GM19452 (cell line): ENCODE measurements at regions not wholly inside any gene's neighbourhood (a gene's known extent, or its start where the extent isn't known, plus 50 kb on each side); places are given as distances from the start of the nearest gene placed in this dataset.
A peak's percentile ranks its signal among the peaks of the same experiment; 100 is the strongest.

Experiments
- ATAC-seq: cut with Tn5 transposase; IDR thresholded peaks from one replicate; pipeline ENCODE4 v1.9.1; 2021; ENCODE audit not compliant: unreplicated experiment

GRCh38 chr2:41896186-41896846 lies 151.5 kb upstream of the PKDCC start:
- peak; percentile 90 for ATAC-seq

- ATAC-seq = no peak
These were observed 148.6 kb upstream of the PKDCC start for GRCh38 chr2:41899189-41899588.

- no peak for ATAC-seq
These were observed 147.7 kb upstream of the PKDCC start for GRCh38 chr2:41900101-41900577.

DNA sequence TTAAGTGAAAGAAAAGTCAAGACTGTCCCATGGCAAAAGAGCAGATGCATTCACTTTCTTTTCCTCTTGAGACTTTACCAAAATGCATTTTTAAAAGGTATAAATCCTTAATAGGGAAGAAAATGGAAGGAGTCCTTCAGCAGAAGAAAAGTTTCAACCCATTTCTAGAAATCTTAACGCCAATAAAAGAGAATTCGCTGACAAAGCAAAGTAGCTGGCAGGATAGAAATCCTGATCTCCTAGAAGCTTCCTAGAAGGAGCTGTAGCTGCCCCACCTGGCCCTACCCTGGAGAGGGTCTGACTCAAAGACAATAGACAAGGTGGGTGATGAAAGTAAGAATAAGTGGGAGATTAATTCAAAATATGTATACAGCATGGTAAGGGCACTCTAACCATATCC lies 144.9 kb upstream of the PKDCC start:
- no peak for ATAC-seq

DNA sequence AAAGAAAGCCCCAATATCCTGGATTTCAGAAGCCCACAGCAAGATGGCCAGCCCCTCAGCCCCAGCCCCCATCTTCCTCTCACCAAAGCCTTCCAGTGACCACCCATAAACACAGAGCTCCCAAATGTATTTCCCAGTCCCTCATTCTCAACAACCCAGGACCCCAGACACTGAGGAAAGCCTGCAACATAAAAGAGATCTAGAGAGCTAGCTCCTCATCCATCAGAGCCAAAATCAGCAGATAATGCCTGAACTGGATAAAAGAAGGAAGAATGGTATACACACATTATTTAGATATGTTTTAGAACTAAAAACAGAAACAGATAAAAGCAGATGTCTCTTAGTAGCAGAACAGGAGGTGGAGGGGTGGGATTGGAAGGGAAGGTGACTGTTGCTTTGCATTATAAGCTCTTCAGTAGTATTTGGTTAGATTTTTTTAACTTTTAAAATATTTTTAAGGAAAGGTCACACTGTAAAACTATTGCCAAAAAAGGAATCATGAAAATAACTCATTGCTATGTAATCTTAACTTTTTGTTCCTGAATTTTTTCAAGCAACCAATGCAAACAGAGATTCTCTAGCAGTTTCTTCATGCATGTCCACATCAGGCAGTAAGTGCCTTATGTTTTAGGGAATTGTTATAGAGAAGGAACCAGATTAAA lies 144.2 kb upstream of the PKDCC start:
- ATAC-seq = no peak

GRCh38 chr2:41904459-41904858 lies 143.4 kb upstream of the PKDCC start:
- no peak for ATAC-seq

DNA sequence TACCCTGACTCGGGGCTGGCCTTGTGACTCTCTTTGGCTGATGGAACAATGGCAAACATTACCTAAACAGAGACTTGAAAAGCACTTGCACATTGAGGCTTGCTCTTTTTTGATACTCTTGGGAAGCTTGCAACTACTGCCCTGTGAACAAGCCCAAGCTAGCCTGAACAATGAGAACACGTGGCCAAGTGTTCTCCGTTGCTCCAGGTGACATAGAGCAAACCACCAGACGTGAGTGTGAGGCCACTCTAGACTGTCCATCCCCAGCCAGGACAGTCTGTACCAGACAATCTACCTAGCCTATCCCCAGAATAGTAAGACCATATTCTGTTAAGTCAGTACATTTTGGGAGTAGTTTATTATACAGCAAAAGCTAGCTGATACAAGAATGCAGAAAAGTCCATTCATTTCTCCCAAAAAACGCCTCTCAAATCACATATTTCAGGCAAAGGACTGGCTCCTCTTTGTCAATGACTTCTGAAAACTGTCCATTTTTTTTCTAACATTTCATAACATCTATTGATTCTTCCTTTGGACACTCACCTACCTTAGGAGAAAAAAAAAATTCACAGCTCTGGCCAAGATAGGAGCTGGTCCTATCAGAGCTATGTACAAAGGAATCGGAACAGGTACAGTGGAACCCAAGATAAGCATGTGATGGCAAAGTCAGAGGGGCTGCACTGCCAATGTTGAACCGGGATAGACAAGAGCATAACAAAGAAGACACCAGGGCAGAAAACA lies 142.1 kb upstream of the PKDCC start:
- ATAC-seq = no peak

GRCh38 chr2:41906338-41906725 lies 141.5 kb upstream of the PKDCC start:
- ATAC-seq = no peak

- no peak for ATAC-seq
These were observed 140.7 kb upstream of the PKDCC start for GRCh38 chr2:41907141-41907540.

DNA sequence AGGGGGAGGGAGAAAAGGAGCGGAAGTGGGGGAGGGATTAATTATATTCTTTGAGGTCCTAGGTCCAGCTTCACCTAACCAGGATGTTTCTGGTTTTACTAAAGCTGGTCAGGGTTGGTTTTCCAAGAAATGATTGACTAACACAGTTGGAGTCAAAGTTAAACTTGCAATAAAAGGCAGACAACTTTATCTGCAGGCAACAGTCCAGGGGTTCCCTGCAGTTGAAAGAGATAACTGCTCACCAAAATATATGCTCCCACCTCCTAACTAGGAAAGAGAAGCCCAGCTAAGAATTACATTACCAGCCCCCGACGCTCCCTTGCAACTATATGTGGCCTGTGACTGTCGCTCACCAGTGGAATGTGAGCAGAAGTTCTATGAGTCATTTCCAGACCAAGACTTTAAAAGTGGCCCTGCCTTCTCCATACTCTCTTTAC lies 140.0 kb upstream of the PKDCC start:
- ATAC-seq = no peak

DNA sequence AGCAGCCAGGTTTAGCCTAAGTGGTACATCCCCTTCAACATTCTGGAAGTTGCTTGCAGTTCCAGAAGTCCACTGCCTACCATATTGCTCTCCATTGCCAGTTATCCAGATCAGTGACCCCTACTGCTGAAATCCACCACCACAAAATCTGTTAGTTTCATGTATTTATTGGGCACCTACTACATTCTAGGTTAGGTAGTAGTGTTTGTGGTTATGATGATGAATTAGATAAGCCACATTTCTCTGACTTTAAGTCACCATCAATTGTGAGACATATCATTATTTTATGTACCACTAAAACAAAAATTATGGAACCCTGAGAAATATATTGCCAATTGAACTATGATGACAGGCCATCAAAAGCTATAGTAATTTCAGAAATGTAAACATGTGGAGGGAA lies 139.5 kb upstream of the PKDCC start:
- ATAC-seq = no peak

DNA sequence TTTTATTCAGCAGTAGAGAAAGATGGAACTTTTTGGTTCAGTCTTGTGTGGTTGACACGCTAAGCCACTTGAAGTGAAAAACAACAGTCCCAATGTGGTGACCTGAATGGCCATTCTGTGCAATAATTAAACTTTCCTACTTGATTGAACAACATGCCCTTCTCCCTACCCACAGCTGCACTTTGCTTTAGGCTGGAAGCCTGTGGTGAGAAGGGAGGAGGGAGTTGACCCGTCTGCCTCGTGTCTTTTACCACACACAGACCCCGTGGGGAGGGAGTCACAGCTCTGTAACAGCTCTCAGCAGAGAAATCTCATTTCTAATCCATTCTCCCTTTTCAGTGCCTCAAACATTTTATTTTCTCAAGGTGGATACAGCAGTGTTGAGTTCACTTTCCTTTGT lies 138.2 kb upstream of the PKDCC start:
- no peak for ATAC-seq

DNA sequence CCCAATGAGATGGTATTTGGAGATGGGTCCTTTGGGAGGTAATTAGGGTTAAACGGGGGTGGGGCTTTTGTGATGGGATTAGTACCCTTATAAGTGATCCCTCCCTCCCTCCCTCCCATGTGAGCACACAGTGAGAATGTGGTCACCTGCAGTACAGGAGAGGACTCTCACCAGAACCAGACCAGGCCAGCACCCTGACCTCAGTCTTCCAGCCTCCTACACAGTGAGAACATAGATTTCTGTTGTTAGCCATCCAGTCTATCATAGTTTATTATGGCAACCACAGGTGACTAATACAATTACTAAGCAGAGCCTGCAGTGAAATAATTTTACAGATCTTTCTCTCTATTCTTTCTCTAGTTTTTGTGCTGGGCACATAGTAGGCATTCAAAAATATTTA lies 137.7 kb upstream of the PKDCC start:
- no peak for ATAC-seq

- no peak for ATAC-seq
These were observed 136.8 kb upstream of the PKDCC start for GRCh38 chr2:41911033-41911432.

DNA sequence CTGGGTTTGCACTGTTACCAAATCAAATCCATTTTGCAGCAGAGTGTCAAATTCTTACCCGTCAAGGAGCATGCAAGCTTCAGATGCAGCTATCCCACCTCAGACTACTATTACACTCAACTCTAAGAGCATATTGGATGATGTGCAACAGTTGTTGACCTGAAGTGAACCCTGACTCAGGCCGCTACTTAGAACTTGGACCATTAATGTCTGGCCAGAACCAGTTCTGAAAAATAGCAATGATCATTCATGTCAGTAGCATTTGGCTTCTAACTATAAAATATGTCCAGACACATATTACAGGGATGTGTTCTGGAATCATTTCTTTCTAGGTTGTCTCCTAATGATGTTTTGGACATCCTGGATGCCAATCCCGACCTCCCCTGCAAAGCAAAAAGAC lies 135.5 kb upstream of the PKDCC start:
- ATAC-seq = no peak

DNA sequence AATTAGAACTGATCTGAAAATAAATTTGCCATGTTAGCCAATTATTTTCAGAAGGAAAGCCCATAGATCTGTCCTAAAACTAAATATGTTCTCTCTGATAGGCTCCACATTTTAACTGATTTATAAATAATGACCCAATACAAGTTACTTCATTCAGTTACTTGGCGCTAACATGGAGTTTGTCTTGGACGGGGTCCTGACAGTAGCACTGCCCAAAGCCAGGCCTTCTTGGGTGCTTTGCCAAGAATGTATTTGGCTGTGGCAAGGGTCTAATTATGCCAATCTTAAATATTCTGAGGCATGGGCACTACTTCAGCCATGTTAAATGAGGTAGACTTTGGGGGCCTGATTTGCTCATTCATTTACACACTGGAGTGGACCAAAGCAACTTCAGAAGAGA lies 135.0 kb upstream of the PKDCC start:
- ATAC-seq = no peak

DNA sequence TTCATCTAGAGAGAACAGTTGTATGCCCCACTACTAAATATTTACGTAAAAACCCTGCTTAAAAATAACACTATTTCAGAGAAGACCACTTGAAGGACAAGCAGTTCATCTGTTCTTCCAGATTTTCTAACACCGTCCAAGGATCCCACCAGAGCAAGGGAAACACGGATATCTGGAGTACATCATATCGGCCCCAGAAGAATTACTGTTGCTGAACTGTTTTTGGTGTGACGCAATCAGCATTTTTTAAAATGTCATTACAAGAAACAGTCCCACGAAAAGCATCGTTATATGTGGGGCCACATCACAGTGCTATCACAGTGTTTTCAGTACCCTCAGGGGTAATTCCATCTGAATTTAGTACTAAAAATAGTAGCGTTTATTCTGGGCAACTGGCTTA lies 134.5 kb upstream of the PKDCC start:
- no peak for ATAC-seq

DNA sequence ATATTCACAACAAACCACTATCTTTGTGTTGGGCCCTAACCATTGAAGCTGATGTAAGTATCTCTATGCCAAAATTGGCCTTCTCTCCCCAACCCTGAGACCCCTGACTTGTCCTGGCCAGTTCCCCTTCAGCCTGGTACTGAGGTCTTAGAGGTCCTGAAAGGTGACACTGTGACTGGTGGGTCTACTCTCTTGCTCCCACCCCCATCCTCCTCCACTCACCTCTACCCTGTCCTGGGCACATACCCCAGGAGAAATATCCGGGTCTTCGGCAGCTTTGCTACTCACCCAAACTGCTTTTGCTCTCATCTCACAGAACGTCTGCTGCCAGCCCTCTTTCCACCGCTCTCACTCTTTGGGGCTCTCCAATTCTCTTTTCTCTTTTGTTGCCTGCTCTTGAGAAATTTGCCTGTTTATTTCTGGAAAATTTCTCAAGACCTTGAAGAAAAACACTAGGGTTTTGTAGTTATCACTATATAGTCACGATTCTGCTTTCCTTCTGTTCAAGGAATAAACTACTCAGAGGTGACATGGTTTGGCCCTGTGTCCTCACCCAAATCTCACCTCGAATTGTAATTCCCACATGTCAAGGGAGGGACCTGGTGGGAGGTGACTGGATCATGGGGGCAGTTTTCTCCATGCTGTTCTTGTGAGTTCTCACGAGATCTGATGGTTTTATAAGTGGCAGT lies 133.8 kb upstream of the PKDCC start:
- no peak for ATAC-seq

- ATAC-seq = no peak
These were observed 132.9 kb upstream of the PKDCC start for GRCh38 chr2:41914936-41915335.

- ATAC-seq = no peak
These were observed 131.6 kb upstream of the PKDCC start for GRCh38 chr2:41916177-41916576.

- ATAC-seq = no peak
These were observed 130.2 kb upstream of the PKDCC start for GRCh38 chr2:41917587-41917986.

- ATAC-seq = no peak
These were observed 128.7 kb upstream of the PKDCC start for GRCh38 chr2:41919135-41919534.
